NCI-H526 treated with DMSO at 0.1 percent for 48 hours (cell line): ENCODE measurements at regions not wholly inside any gene's neighbourhood (a gene's known extent, or its start where the extent isn't known, plus 50 kb on each side); places are given as distances from the start of the nearest gene placed in this dataset.

Experiments used
- DNase-seq: peaks from one replicate; lab custom pipeline; 2025; lab: John Stamatoyannopoulos, UW

DNA sequence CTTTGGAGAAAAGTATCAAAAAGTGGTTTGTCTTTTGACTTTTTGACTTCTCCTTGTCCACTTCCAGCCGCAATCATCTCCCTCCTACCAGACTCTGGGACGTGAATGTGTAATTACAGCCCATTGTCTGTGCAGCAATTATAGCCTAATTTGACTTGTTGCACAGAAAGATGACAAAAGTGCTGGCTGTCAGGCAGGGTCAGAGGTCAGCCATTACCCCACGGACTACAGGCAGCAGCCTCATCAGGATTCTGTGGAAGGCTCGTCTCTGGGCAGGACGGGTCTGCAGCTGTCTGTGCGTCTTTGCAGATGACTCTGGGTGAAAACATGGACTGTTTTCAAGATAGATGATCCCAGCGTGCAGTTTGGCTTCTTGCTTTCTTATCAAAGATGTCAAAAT lies 102.2 kb upstream of the EDNRB start:
- DNase-seq: no peak

DNA sequence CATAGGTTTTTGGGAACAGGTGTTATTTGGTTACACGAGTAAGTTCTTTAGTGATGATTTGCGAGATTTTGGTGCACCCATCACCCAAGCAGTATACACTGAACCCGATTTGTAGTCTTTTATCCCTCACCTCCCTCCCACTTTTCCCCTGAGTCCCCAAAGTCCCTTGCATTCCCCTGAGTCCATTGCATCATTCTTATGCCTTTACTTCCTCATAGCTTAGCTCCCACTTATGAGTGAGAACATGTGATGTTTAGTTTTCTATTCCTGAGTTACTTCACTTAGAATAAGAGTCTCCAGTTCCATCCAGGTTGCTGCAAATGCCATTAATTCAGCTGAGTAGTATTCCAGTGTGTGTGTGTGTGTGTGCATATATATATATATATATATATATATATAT lies 97.2 kb upstream of the EDNRB start:
- peak; percentile 70 for DNase-seq

DNA sequence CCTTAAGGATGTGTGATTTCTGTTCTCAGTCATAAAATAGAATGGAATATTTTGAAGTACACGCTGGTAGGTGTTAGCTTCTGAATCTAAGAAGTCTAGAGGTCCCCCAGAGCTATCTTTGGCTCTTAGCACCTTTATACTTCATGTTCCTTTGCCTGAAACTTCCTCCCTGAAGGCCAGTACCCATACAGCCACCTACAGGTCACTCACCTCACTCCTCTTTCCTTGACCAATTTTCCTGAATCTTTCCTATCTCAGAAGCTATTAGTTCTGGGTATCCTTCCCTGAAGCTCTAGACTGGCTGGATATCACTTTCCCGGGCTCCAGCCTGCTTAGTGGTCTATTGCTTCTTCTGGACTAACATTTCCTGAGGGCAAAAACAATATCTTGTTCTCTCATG lies 93.4 kb upstream of the EDNRB start:
- DNase-seq: no peak

DNA sequence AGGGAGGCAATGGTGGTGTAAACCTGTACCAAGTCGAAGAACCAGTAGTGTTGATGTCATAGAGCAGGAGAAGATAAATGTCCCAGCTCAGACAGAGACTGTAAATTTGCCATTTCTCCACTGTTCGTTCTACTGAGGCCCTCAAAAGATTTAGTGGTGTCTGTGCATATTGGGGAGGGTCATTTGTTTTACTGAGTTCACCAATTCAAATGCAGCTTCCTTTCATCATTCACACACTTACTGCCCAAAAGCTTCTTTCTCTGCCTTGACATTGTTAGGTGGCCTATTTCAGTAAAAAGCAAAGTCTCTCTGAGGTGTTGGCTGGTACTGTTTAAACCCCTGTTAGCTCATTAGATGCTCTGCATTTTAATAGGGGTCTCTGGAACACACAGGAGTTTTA lies 86.2 kb upstream of the EDNRB start:
- DNase-seq: no peak

DNA sequence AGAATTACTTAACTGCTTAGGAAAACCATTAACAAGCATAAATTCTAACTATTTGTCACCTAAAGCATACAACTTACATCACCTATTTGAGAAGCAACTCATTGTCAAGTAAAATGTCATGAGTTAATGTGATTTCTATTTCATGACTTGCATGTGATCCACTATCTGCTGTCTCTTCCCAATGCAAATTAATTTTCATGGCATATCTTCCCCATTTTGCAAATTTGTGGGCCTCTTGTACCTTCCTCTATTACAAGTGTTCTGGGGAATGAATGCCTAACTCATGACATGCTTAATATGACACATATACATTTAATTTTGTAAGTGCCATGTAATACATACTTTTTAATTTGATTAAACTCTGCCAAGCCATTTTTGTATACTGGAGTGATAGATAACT lies 81.1 kb upstream of the EDNRB start:
- no peak for DNase-seq

DNA sequence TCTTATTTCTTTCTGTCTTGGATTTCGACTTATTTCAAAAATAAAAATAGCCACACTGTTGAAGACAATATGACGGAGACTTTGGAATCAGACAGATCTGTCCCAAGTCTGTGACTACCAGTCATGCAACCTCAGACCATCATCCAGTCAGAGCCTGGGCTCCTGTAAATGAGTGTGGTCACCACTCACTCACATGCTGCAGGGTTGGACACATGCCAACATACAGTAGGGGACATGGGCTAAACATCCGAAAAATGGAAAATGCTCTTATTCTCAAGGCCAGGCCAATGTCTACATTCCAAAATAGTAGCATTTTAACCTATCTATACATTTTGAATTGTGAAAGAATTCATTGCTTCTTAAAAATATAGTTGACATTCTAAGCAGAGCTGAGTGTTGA lies 75.5 kb upstream of the EDNRB start:
- no peak for DNase-seq

DNA sequence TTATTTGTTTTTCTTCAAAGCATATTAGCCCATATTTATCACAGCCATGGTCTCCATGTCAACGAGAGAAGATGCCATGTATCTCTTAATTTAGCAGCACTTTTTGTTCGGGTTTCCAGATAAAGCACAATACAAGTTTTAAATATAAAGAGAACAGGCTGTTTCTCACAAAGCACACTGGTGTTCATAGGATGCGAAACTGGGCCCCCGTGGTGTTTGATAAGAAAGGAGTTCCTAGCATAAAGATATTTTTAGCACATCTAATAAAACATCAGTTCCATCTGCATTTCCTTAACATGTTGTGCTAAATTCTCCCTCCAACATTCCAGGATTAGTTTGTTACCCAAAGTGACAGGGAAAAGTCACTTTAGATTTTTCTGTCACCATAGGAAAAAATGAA lies 72.4 kb upstream of the EDNRB start:
- no peak for DNase-seq

DNA sequence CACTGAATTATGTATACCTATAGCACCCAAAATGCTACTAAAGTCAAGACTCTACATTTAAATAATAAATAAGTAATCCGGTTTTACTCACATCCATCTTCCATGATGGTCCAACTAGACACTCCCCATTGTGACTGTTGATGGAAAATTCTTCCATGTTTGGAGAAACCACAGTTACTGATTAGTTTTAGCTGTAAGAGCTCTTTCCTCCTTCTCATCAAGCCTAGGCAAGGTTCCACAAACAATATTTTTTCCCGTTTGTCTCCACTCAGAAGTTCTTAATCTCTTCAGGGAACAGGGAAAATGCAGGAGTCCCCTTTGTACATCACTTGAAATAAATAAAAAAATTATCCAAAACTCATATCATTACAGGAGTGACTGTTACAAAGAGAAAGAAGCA lies 70.7 kb upstream of the EDNRB start:
- no peak for DNase-seq

DNA sequence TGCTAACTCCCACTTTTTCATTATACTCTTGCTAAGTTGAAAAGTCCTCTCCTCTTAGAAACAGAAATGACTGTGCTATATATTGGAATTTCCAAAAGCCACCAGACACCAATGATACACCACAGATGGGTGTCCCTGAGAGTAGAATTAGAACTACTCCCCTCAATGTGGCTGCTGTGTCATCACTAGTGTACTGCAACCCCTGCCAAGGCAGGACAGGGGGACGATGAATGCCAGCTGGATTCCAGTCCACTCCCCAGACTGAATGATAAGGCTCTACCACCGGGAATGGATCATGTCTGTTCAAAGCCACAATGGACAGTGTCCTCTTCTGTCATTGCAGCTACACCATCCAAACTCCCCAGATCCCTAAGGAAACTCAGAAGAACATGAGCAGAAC lies 69.7 kb upstream of the EDNRB start:
- no peak for DNase-seq

DNA sequence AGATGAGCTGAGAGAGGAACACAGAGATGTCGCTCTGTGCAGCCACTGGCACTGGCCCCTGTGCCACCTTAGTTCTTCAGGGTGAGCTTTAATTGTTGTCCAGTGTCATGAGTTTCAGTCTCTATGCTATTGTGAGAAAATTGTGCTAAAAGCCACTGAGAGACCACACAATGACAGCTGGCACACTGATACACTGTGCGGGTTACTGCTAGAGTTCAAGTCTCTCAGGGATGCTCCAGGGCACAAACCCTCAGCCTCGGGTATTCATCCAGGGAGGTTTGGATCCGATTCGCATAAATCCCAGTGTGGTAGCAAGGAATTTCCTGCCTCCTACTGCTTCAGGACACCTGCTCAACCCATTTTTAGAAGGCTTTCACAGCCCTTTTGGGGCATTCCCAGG lies 68.1 kb upstream of the EDNRB start:
- no peak for DNase-seq

DNA sequence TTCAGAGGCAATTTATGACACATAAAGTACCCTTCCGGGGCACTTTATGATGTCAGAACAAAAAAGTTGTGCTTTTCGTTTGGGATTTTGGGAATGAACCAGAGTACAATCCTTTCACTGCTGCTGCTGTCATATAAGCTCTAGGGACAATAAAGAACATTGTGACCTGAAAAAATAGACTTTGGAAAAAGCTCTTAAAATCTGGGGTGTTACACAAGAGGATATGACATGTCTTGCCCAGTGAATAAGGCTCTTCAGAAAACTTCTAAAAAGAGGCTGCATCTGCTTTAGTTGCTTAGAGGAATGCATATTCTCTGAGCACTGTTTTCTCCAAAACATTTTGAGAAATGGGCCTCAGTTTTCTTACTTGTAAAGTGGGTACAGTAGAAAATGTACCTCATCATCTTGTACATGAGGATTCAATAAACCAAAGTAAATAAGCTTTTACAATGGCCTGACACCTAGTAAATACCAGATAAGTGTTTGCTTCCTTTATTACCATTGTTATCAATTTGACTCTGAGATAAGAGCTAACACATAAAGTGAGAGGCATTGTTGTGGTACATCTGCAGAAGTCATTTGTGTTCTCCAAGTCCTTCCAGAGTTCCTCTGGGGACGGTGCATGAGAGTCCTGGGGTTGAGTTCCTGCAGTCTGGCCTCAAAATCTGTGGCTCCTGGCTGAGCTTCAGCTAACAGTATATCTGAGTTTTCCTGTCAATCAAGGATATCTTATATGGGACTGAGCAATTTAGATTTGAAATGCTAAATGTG lies 67.4 kb upstream of the EDNRB start:
- DNase-seq: no peak

DNA sequence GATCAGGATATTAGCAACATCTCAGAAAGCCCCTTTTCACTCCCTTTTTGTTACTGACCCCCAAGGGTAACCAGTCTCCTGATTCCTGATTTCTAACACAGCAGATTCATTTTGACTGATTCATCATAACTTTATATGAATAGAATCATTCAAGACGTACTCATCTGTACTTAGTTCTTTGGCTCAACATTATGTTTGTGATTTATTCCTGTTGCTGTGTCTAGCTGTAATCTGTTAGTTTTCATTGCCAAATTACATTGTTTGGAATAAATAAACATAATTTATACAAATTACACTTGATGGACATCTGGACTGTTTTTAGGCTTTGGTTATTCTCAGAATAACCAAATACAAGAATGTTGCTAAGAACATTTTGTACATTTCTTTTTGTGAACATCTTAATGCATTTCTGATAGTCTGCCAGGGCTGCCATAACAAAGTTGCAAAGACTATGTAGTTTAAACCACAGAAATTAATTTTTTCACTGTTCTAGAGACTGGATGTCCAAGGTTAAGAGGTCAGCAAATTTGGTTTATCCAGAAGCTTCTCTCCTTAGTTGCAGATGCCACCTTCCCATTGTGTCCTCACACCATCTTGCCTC lies 62.8 kb upstream of the EDNRB start:
- no peak for DNase-seq

DNA sequence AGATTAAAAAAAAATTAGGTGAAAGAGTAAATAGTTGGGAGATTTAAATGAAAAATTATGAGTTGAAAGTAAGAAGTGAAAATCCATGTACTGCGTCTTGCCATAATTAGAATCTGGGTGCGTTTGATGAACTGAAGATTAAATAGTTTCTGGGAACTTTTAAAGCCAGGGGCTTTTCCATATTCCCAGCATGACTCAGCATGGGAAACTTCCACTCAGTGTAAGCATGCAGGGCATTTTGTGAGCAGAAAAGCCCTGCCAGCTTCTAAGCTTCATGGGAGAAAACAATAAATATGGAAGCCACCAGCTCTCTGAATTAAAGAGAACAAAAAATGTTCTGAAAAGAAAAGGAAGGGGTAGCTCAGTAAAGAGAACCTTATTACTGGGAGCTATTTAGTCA lies 62.0 kb upstream of the EDNRB start:
- no peak for DNase-seq

DNA sequence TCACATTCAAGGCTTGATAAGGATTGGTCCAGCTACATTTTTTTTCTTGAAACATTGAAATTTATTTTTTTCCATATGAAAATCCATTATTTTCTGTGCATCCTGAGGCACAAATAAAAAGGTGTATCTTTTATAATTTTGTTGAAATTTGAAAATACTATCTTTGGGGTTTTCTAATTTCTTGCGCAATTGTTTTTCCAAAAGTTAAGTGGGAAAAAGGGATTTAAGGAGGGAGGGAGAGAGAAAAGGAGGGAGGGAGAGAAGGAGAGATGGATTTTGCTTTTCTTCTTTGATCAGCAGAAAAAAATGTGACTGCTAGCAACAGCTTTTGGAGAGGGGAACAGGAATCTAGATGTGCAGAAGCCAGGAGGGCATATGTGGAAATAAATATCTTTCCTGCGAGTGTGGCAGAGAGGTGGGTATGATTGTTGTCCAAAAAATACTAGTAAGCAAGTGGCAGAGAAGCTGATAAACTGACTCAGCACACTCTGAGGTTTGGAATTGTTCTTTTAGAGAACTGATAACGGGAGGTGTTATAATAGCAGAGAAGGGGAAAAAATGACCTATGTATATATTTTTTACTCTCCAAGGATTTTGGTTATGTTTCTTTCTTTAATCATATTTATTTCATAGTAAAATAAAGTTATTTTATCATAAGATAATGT lies 61.2 kb upstream of the EDNRB start:
- no peak for DNase-seq

DNA sequence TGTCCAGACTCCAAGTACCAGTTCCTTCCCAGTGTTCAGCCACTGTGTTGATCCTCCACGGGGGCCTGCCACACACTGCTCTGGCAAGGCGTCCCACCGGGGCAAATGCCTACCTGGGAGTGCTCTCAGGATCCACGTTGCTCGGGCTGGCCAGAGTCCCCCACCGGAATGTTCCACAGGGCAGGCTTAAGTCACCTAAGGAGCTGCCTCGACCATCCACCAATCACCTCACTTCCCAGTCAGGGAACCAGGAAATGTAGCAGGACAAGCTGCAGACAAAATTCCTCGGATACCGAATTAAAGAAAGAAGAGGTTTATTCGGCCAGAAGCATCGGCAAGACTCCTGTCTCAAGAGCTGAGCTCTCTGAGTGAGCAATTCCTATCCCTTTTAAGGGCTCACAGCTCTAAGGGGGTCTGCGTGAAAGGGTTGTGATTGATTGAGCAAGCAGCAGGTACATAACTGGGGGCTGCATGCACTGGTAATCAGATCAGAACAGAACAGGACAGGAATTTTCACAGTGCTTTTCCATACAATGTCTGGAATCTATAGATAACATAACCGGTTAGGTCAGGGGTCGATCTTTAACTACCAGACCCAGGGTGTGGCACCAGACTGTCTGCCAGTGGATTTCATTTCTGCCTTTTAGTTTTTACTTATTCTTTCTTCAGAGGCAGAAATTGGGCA lies 56.9 kb upstream of the EDNRB start:
- no peak for DNase-seq

DNA sequence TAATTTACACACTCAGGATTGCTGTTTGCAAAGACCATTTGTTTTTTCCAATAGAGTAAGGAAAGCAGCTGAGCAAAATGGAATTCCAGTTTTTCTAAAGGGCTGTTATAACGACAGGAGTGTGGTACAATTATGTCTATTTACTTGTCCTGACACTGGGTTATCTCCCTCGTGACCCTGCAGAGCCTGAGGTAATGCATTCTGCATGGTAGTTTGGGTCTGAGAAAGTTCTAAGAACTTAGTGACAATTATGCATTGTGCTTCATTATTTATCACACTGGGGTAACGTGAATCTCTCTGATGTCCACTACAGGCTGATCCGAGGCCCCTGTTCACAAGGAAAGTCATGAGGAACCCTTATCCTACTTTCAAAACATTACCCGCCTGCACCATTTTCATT lies 50.7 kb upstream of the EDNRB start:
- no peak for DNase-seq
